WTC11 (cell line): ENCODE measurements at regions not wholly inside any gene's neighbourhood (a gene's known extent, or its start where the extent isn't known, plus 50 kb on each side); places are given as distances from the start of the nearest gene placed in this dataset.

ENCODE experiments used
- ATAC-seq: fragments of 200-7000 bp; cut with Tn5 transposase; 2 replicates; pipeline ENCODE4 v1.10.0; 2021; ENCODE audit warnings: mild to moderate bottlenecking, moderate library complexity
- CTCF ChIA-PET: fragments of 300-600 bp; sonication (Branson Sonifier 250); formaldehyde crosslinking; loops from one replicate; lab custom pipeline; 2021; ENCODE audit warnings: antibody characterized with exemption; lab: Charles Lee
- POLR2A ChIA-PET: fragments of 350-600 bp; sonication (Branson Sonifier 250); formaldehyde crosslinking; loops from one replicate; lab custom pipeline; 2021; ENCODE audit warnings: antibody characterized with exemption; lab: Charles Lee
- DNase-seq: peaks from one replicate; pipeline ENCODE4 v3.0.0; 2021; ENCODE audit warnings: low spot score
- H3K27ac Mint-ChIP-seq: 2 replicates; pipeline ENCODE4 v1.8.0; 2021; ENCODE audit warnings: mixed read lengths
- H3K27me3 Mint-ChIP-seq: 2 replicates; pipeline ENCODE4 v1.8.0; 2021; ENCODE audit warnings: low read depth, mild to moderate bottlenecking, moderate library complexity, mixed read lengths
- H3K36me3 Mint-ChIP-seq: 2 replicates; pipeline ENCODE4 v1.8.0; 2021; ENCODE audit warnings: mixed read lengths
- H3K4me1 Mint-ChIP-seq: 2 replicates; pipeline ENCODE4 v1.8.0; 2022; ENCODE audit warnings: mixed read lengths
- H3K4me3 Mint-ChIP-seq: 2 replicates; pipeline ENCODE4 v1.8.0; 2021; ENCODE audit warnings: mild to moderate bottlenecking, moderate library complexity, mixed read lengths
- H3K9me3 Mint-ChIP-seq: 2 replicates; pipeline ENCODE4 v1.8.0; 2021; ENCODE audit warnings: mixed read lengths
- ATF1 ChIP-seq: sonication (generic); formaldehyde crosslinking; IDR thresholded peaks from 2 replicates; pipeline ENCODE4 v1.8.1; 2023; ENCODE audit warnings: mild to moderate bottlenecking, moderate library complexity, missing genetic modification reagents
- ATF2 ChIP-seq: sonication (generic); formaldehyde crosslinking; IDR thresholded peaks from 2 replicates; pipeline ENCODE4 v1.8.1; 2022; ENCODE audit warnings: low read depth, missing genetic modification reagents, borderline replicate concordance
- CREB1 ChIP-seq: sonication (generic); formaldehyde crosslinking; IDR thresholded peaks from 2 replicates; pipeline ENCODE4 v1.8.0; 2023; ENCODE audit warnings: mild to moderate bottlenecking, missing genetic modification reagents
- CREM ChIP-seq: sonication (generic); formaldehyde crosslinking; IDR thresholded peaks from 2 replicates; pipeline ENCODE4 v1.8.1; 2022; ENCODE audit warnings: mild to moderate bottlenecking, missing genetic modification reagents, moderate library complexity
- CTCF ChIP-seq: fragments of 200-600 bp; IDR thresholded peaks from 2 replicates; pipeline ENCODE4 v1.8.0; 2022; ENCODE audit warnings: antibody characterized with exemption
- E2F4 ChIP-seq: sonication (generic); formaldehyde crosslinking; IDR thresholded peaks from 2 replicates; pipeline ENCODE4 v1.8.1; 2022; ENCODE audit warnings: low read depth, mild to moderate bottlenecking, moderate library complexity, missing genetic modification reagents, borderline replicate concordance
- FOXP1 ChIP-seq: sonication (generic); formaldehyde crosslinking; IDR thresholded peaks from 2 replicates; pipeline ENCODE4 v1.8.0; 2022; ENCODE audit warnings: missing genetic modification reagents, mild to moderate bottlenecking, moderate library complexity, borderline replicate concordance
- GABPB1 ChIP-seq: sonication (generic); formaldehyde crosslinking; IDR thresholded peaks from 2 replicates; pipeline ENCODE4 v1.8.1; 2023; ENCODE audit warnings: mild to moderate bottlenecking, missing genetic modification reagents
- HMGA2 ChIP-seq: fragments of 250-450 bp; sonication (Bioruptor Pico); IDR thresholded peaks from 2 replicates; pipeline ENCODE4 v1.4.0; 2021; ENCODE audit warnings: mild to moderate bottlenecking, moderate library complexity
- KAT7 ChIP-seq: sonication (generic); formaldehyde crosslinking; IDR thresholded peaks from 2 replicates; pipeline ENCODE4 v1.8.1; 2023; ENCODE audit warnings: missing genetic modification reagents, mild to moderate bottlenecking, borderline replicate concordance
- NFYB ChIP-seq: sonication (generic); formaldehyde crosslinking; conservative IDR thresholded peaks from 2 replicates; pipeline ENCODE4 v1.8.0; 2022; ENCODE audit warnings: low read depth, missing genetic modification reagents
- SMAD3 ChIP-seq: sonication (generic); formaldehyde crosslinking; IDR thresholded peaks from 2 replicates; pipeline ENCODE4 v1.8.0; 2022; ENCODE audit warnings: missing genetic modification reagents, mild to moderate bottlenecking, borderline replicate concordance
- SOX15 ChIP-seq: fragments of 250-450 bp; sonication (Bioruptor Pico); IDR thresholded peaks from 2 replicates; pipeline ENCODE4 v1.9.0; 2021; ENCODE audit warnings: mild to moderate bottlenecking
- TCF7 ChIP-seq: sonication (generic); formaldehyde crosslinking; IDR thresholded peaks from 2 replicates; pipeline ENCODE4 v1.8.0; 2022; ENCODE audit warnings: mild to moderate bottlenecking, low read depth, missing genetic modification reagents, moderate library complexity
- ZBTB43 ChIP-seq: sonication (generic); formaldehyde crosslinking; IDR thresholded peaks from 2 replicates; pipeline ENCODE4 v1.8.1; 2023; ENCODE audit warnings: mild to moderate bottlenecking, missing genetic modification reagents
- ZNF138 ChIP-seq: sonication (generic); formaldehyde crosslinking; conservative IDR thresholded peaks from 2 replicates; pipeline ENCODE4 v1.8.1; 2022; ENCODE audit warnings: mild to moderate bottlenecking, moderate library complexity, missing genetic modification reagents
- ZNF281 ChIP-seq: sonication (generic); formaldehyde crosslinking; IDR thresholded peaks from 2 replicates; pipeline ENCODE4 v1.8.0; 2023; ENCODE audit warnings: mild to moderate bottlenecking, missing genetic modification reagents
- ZNF416 ChIP-seq: fragments of 250-450 bp; sonication (Bioruptor Pico); IDR thresholded peaks from 2 replicates; pipeline ENCODE4 v1.9.0; 2021; ENCODE audit warnings: mild to moderate bottlenecking, inconsistent platforms
- ZSCAN18 ChIP-seq: fragments of 250-450 bp; sonication (Bioruptor Pico); IDR thresholded peaks from 2 replicates; pipeline ENCODE4 v2.1.2; 2022; ENCODE audit warnings: mild to moderate bottlenecking, moderate library complexity

- Mint-ChIP-seq H3K27me3 (no peaks in the 10 kb centered on the region; the same call in 1 of the 2 replicates), H3K27ac (no peak overlapping the region), H3K4me1 (peaks cover 8% of the 10 kb centered on the region), H3K9me3 (0 out of 2 replicates have a peak, but pooled peaks cover 4% of the 10 kb centered on the region), H3K36me3 (no peaks in the 10 kb centered on the region), H3K4me3 (no peak overlapping the region)
- DNase-seq (no peak), ATAC-seq (peak; percentile 68)
- no peak for TF ChIP-seq GABPB1
- no peak for TF ChIP-seq CREM (CRISPR knock-in tag)
- TF ChIP-seq FOXP1 (CRISPR knock-in tag): no peak
- TF ChIP-seq ZBTB43 (CRISPR knock-in tag): no peak
- no peak for TF ChIP-seq E2F4 (CRISPR knock-in tag)
- TF ChIP-seq SMAD3: no peak
- no peak for TF ChIP-seq ATF2 (CRISPR knock-in tag)
- no peak for TF ChIP-seq ZNF138 (CRISPR knock-in tag)
- no peak for TF ChIP-seq NFYB (CRISPR knock-in tag)
- ChIA-PET CTCF (interaction anchor here (1.2 kb wide), 1 partner anchor 209 kb away, joined by 3 read pairs; no protein-coding TSS in a partner anchor), POLR2A (interaction anchor here (0.6 kb wide), 1 partner anchor 28 kb away, joined by 4 read pairs; no protein-coding TSS in a partner anchor)
Measured at GRCh38 chrX:69036674-69037573, 128.3 kb downstream of the PJA1 start.

GRCh38 chrX:69034451-69034850 is 130.8 kb downstream of the PJA1 start:
- Mint-ChIP-seq H3K36me3 (no peaks in the 10 kb centered on the region), H3K4me1 (peaks cover 24% of the 10 kb centered on the region), H3K27ac (no peak overlapping the region), H3K9me3 (0 out of 2 replicates have a peak, but pooled peaks cover 4% of the 10 kb centered on the region), H3K4me3 (no peak overlapping the region), H3K27me3 (no peaks in the 10 kb centered on the region; the same call in 1 of the 2 replicates)
- no peak for ATAC-seq
- POLR2A ChIA-PET: no interaction called here
- CTCF ChIA-PET: interaction anchor here (1.1 kb wide), 1 partner anchor 14 kb away, joined by 3 read pairs; no protein-coding TSS in a partner anchor
- no peak for DNase-seq
- TF ChIP-seq HMGA2 (CRISPR knock-in tag) (no peak), ZNF416 (CRISPR knock-in tag) (no peak), ATF1 (no peak), GABPB1 (no peak), TCF7 (CRISPR knock-in tag) (no peak), SOX15 (CRISPR knock-in tag) (no peak), KAT7 (CRISPR knock-in tag) (no peak), ZSCAN18 (CRISPR knock-in tag) (no peak), CREB1 (CRISPR knock-in tag) (no peak), CTCF (no peak), ZNF281 (CRISPR knock-in tag) (no peak)
